ENCODE measurements at regions not wholly inside any gene's neighbourhood (a gene's known extent, or its start where the extent isn't known, plus 50 kb on each side); places are given as distances from the start of the nearest gene placed in this dataset.

DNA sequence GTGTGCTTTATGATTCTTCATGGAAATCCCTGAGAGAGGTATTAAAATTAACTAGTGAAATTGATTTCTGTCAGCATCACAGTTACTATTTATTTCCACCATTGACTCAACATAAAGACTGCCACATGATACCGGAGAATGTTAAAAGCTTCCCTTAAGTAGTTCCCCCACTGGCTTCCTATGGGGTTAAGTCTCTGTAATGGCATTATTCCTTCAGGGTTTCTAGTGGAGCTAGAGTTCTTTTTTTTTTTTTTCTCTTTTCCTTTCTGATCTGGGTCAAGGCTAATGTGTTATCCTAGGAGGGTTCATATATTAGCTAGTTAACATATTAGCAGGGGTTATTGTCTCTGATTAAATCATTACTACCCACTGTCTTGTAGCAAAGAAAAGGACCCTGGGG is 1919.1 kb upstream of the PIK3C3 start:
- Mint-ChIP-seq H3K27ac (no peak overlapping the region), H3K36me3 (no peaks in the 10 kb centered on the region), H3K9me3 (peaks cover 10 to 15% of the 10 kb centered on the region in 2 donors)
- DNase-seq (ENCODE audit: low spot score in 2 of 2) (no peak), ATAC-seq (no peak)

DNA sequence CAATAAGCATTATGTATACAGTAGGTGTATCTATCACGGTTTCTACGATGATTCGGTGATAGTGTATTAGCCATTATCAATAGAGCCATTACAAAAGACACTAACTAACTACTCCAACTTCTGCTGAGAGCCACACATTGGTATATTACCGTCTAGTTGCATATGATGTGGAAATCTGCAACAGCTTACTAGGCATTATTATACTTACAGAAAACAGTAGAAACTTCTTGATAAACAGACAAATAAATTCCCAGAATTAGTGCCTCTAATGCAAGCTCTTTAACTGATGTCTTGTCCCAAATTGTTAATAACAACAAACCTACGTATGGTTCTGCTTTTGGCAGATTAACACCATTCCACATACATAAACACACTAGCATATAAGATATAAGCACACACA is 1923.0 kb upstream of the PIK3C3 start:
- Mint-ChIP-seq H3K36me3 (no peaks in the 10 kb centered on the region), H3K27ac (no peak overlapping the region), H3K9me3 (peaks cover 0 to 7% of the 10 kb centered on the region in 2 donors)
- no peak for DNase-seq (ENCODE audit: low spot score in 2 of 2)
- no peak for ATAC-seq

DNA sequence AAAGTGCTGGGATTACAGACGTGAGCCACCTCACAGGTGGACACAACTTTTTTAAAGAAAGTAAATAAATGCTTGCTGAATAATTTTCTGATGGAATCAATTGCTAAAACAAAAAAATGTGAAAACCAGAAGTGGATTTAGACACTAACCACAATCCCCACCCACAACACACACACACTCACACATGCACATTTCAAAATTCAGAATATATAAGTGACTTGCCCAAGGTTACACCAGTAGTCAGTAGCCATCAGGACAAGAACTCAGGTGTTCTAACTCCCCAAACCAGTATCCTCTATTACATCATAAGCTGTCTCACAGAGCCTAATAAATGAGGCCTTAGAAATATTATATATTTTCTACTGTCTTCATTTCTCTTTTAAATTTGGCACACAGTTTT is 1923.6 kb upstream of the PIK3C3 start:
- peaks cover 0 to 7% of the 10 kb centered on the region in 2 donors for H3K9me3 Mint-ChIP-seq
- DNase-seq (ENCODE audit: low spot score in 2 of 2) (no peak), ATAC-seq (no peak)
- H3K27ac Mint-ChIP-seq = no peak overlapping the region
- no peaks in the 10 kb centered on the region for H3K36me3 Mint-ChIP-seq

DNA sequence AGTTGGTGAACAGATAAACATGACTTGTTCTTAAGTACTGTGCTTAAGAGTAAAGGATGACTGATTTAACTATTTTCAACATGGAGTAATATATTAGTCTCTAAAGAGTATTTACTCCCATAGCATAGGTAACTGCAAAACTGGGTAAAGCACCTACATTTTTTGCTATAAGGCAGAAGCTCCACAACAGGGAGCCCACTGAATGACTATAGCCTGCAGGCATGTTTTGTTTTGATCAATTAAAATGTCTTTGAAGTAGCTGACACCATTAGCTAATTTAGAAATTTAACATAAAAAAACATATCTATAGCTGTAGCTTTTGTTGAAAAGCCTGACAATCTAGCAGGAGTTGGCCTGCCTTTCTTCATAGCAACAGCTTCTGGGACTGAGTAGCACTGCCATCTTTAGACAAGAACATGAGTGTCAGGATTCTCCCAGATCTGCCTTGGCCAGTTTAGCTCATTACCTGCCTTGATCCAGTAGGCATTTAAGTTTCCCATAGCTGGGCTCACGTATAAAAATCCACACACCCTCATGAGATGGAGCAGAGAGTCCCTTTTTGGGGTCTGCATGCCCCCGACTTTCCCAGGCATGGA is 1935.1 kb upstream of the PIK3C3 start:
- peaks cover 22 to 38% of the 10 kb centered on the region in 2 donors for H3K9me3 Mint-ChIP-seq
- ATAC-seq (no peak), DNase-seq (ENCODE audit: low spot score in 2 of 2) (no peak)
- no peaks in the 10 kb centered on the region for H3K36me3 Mint-ChIP-seq
- no peak overlapping the region for H3K27ac Mint-ChIP-seq

DNA sequence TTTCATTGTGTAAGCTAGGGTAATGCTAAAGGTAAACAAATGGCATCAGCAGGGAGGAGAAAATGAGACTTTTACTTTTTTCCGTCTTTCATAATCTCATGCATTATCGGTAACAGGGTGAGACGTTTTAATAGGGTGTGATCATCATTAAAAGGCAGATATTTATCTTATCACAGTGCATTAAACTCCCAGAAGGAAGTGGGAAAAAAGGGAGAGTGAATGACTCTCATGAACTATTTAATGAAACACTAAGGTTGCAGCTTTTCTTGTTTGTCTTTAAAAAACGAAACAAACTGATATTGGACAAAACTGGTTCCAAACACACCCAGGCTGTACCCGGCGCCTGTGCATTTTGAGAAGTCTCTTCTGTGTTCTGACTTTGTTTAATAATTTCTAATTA is 1936.8 kb upstream of the PIK3C3 start:
- no peak overlapping the region for H3K27ac Mint-ChIP-seq
- DNase-seq (ENCODE audit: low spot score in 2 of 2) = no peak
- H3K36me3 Mint-ChIP-seq = no peaks in the 10 kb centered on the region
- ATAC-seq = no peak
- peaks cover 22 to 30% of the 10 kb centered on the region in 2 donors for H3K9me3 Mint-ChIP-seq

DNA sequence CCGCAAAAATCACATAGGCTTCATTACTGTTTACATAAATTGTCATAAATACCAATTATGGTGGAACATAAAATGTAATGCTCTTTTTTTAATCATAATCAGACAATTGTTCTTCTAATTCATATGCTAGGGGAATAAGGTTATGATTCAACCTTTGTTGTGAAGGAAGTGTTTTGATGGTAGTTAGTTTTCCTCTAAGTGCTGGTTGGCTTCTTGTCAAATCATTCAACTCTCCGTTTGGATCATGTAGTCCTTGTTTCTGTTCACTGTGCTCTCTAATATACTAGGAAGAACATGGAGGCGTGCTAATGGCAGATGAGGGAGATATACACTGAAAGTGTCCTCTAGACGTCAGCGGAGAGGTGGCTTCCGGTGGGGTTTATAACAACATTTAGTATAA is 1938.0 kb upstream of the PIK3C3 start:
- peaks cover 13 to 22% of the 10 kb centered on the region in 2 donors for H3K9me3 Mint-ChIP-seq
- no peak overlapping the region for H3K27ac Mint-ChIP-seq
- DNase-seq (ENCODE audit: low spot score in 2 of 2) = no peak
- ATAC-seq = no peak
- no peaks in the 10 kb centered on the region for H3K36me3 Mint-ChIP-seq

DNA sequence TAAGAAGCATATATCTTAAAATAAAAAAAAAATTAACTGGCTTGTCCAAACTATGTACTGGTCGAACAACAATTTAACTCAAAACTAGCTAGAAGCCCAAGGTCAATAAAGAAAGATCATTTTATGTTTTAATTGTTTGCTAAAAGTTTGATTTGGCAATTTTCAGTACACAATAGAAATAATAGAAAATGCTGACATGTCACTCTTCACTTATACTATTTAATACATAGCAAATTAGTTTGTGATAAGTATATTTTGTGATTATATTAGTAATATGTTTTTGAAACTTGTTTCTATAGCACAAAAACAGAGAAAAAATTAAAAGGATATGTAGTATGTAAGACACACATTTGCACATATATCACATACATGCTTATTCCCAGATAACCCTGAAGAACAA is 1938.6 kb upstream of the PIK3C3 start:
- DNase-seq (ENCODE audit: low spot score in 2 of 2) = no peak
- Mint-ChIP-seq H3K27ac (no peak overlapping the region), H3K9me3 (peaks cover 12 to 19% of the 10 kb centered on the region in 2 donors), H3K36me3 (no peaks in the 10 kb centered on the region)
- ATAC-seq = no peak

DNA sequence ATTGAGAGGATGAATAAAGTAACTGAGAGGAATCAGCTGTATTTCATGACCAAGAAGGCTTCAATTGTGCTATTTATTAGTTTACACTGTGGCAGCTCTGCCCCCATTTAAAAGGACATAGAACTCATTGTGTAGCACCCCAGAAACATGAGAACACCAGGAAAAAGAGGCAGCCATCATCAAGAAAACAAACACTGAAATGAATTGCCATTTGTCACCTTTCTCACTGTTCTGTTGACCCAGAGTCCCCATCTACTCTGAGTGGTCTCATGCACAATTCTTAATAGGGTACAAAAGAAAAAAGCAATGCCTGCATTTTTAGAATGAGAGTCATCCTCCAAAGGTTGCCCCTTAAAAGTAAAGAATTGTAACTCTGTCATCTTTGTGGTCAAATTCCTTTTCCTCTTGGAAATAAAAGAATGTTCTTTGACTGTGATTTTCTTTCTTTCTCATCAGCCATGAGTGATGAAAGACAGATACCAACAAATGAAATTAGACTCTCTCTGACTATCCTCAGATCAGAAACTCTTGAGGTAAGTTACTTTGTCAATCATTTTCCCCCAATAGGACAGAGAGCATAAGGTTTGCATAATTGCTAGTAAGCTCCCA is 1941.9 kb upstream of the PIK3C3 start:
- Mint-ChIP-seq H3K36me3 (no peaks in the 10 kb centered on the region), H3K9me3 (peaks cover 13 to 17% of the 10 kb centered on the region in 2 donors), H3K27ac (no peak overlapping the region)
- no peak for ATAC-seq
- DNase-seq (ENCODE audit: low spot score in 2 of 2) = no peak

DNA sequence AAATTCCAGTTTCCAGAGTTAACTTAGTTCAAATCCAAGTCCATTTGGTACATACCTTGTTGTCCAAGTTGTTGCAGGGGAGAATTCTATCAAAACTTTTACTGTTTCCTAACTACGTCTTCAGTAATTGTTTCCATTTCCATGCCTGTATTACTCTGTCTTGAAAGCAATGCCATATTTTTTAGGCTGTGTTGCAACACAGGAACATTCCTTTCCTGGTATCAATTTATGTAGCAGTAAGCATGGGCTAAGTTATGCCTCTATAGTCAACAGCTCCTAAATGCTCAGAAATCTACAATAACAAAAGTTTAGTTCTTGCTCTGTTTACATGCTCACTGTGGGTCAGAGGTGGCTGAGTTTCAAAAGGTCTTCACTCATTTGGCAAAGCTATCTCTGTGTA is 1943.8 kb upstream of the PIK3C3 start:
- ATAC-seq = no peak
- peaks cover 7 to 8% of the 10 kb centered on the region in 2 donors for H3K9me3 Mint-ChIP-seq
- H3K27ac Mint-ChIP-seq = no peak overlapping the region
- no peaks in the 10 kb centered on the region for H3K36me3 Mint-ChIP-seq
- DNase-seq (ENCODE audit: low spot score in 2 of 2) = no peak

DNA sequence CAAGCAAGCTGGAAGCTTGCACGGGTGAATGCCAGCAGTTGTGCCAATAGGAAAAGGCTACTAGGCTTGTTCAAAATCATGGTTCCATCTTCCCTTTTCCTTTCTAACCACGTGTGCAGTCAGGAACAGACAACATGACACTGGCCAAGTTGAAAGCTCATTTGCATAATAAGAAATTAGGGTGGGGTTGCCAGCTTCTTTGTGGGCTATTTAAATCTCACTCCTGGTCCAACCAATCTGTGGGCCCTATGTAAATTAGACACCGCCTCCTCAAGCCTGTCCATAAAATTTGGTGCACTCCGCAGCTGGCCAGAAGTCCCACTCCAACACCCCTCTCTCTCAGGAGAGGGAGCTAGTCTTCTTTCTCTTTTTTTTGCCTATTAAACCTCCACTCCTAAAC is 1948.4 kb upstream of the PIK3C3 start:
- peaks cover 0 to 9% of the 10 kb centered on the region in 2 donors for H3K36me3 Mint-ChIP-seq
- ATAC-seq (no peak), DNase-seq (ENCODE audit: low spot score in 2 of 2) (no peak)
- no peak overlapping the region for H3K27ac Mint-ChIP-seq
- peaks cover 12 to 14% of the 10 kb centered on the region in 2 donors for H3K9me3 Mint-ChIP-seq

DNA sequence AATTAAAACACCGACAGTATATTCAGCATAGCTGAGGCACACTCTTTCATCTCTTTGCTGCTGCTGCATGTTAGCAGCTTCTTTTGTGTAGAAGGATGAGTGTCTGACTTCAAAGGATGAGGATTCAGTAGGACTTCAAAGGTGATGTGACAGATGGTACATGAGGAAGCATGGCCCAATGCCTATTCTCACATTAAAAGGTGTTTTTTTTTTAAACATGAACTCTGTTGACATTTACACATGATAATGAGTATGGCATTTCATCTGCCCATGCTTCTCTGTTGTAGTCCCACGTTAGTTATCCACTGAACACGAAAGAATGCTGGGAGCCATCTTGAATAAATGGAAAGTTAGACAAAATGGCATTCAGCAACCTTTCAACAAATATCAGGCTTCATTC is 1950.8 kb upstream of the PIK3C3 start:
- ATAC-seq (no peak), DNase-seq (ENCODE audit: low spot score in 2 of 2) (no peak)
- H3K36me3 Mint-ChIP-seq = peaks cover 0 to 10% of the 10 kb centered on the region in 2 donors
- H3K27ac Mint-ChIP-seq = no peak overlapping the region
- peaks cover 11 to 12% of the 10 kb centered on the region in 2 donors for H3K9me3 Mint-ChIP-seq

DNA sequence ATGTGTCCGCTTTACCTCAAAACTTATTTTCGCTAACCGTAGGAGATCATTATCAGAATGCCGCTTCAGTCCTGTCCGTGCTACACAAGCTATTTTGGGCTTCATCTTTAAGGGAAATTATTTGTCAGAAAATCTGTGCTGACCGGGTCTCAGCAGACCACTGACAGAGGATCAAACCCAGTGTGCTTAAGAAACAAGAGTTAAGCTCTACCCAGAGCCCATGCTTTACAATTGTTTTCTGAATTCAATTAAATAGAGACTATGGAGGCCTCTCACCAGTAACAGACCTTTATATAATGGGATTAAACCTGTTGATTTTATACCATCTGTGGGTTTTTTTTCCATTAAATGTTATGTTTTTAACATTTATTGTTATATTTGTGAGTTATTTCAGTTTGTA is 1956.7 kb upstream of the PIK3C3 start:
- no peak overlapping the region for H3K27ac Mint-ChIP-seq
- H3K36me3 Mint-ChIP-seq = peaks cover 0 to 10% of the 10 kb centered on the region in 2 donors
- DNase-seq (ENCODE audit: low spot score in 2 of 2) = no peak
- H3K9me3 Mint-ChIP-seq = peaks cover 16 to 25% of the 10 kb centered on the region in 2 donors
- no peak for ATAC-seq

DNA sequence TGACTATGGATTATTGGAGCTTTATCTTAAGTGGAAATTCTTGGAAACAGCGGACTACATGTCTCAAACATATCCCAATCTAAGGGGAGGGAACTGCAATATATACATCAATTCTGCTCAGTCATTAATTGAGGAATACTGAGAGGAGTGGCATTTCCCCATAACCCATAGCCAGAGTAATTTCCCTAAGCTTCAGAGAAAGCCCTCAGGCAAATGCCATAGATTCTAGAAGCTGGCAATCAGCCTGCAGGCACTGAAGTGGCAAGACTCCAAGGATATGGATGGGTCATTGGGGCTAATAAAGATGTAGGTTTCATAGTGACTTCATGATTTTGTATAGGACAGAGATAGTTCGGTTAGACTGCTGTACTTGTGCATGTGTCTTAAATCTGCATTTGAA is 1960.5 kb upstream of the PIK3C3 start:
- DNase-seq (ENCODE audit: low spot score in 2 of 2) = no peak
- ATAC-seq = no peak
- no peaks in the 10 kb centered on the region for H3K36me3 Mint-ChIP-seq
- H3K9me3 Mint-ChIP-seq = peaks cover 19 to 20% of the 10 kb centered on the region in 2 donors
- no peak overlapping the region for H3K27ac Mint-ChIP-seq

DNA sequence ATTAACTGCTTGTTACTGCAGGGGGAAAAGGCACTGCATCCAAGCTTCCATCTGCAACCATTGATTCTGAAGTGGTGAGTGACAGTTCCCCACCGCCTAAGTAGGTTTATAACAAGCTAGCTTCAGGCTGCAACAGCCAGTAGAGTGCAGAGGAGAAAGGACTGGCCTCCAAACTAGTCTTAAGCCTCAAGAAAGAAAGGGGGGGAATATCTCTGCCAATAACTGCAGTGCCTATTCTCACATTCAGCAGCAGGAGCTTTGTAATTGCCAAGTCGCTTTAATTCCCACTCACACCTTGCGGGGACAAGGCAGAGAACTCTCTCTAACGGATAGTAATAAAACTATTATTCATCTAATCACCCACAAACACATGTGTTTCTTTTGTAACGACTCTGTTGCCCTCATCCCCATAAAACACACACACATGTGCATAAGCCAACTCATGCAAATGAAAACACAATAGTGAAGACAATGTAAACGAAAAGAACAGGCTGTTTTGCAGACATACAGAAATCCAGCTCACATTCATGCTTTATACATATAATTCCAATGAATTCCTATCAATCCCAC is 1963.3 kb upstream of the PIK3C3 start:
- ATAC-seq = no peak
- Mint-ChIP-seq H3K9me3 (peaks cover 20 to 21% of the 10 kb centered on the region in 2 donors), H3K27ac (no peak overlapping the region), H3K36me3 (no peaks in the 10 kb centered on the region)
- DNase-seq (ENCODE audit: low spot score in 2 of 2) = no peak

DNA sequence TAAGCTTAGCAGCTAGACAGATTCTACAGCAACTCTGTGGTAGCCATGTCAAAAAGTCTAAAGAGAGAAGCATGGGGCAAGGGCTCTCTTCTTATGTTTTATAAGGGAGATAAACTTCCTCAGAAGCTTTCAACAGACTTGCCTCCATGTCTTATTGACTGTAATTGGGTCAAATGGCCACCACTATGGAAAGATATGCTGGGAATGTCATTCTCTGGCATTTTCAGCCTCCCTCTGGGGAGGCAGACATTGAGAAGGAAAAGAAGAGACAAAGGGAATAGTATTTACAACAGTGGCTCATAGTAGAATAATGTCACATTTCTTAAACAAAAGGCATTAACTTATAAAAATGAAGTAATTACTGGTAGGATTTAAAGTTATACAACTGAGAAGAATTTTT is 1964.5 kb upstream of the PIK3C3 start:
- Mint-ChIP-seq H3K27ac (no peak overlapping the region), H3K9me3 (peaks cover 10 to 14% of the 10 kb centered on the region in 2 donors), H3K36me3 (no peaks in the 10 kb centered on the region)
- ATAC-seq (no peak), DNase-seq (ENCODE audit: low spot score in 2 of 2) (no peak)

DNA sequence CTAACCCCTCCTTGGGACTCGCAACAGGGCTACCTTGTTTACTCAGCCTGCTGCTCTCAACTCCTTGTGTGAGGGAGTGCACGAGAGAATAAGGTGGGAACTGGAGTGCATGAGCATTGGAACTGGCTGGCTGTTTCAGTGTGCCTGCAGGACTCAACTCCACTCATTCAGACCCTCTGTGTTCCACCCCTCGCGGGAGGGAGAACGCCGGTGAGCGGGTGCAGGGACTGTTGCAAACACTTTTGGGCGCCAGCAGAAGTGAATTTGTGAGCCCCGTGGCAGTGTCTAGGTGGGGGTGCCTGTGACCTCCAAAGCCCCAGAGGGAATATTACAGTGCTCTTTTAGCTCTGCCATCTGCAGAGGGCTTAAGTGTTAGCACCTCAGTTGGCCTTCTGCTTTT is 1978.3 kb upstream of the PIK3C3 start:
- Mint-ChIP-seq H3K36me3 (no peaks in the 10 kb centered on the region), H3K9me3 (peaks cover 0 to 16% of the 10 kb centered on the region in 2 donors), H3K27ac (no peak overlapping the region)
- ATAC-seq = no peak
- no peak for DNase-seq (ENCODE audit: low spot score in 2 of 2)

DNA sequence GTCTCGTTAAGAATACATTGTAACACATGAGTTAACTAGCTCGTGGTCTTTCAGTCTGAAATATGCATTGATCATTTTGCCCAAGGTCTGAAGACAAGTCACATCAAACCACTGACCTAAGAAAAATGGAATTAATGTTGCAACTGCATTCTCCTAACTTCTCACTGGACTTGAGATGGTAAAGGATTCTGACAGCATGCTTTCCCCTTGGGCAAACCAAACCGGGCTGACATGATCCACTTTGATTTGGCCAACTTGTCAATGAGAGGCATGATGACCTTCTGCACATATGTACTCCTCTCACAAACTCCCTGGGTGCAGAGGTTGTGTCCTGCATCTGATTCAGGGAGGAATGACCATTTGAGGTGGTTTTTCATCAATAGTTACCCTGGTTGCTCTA is 1982.5 kb upstream of the PIK3C3 start:
- ATAC-seq = no peak
- H3K27ac Mint-ChIP-seq = no peak overlapping the region
- H3K9me3 Mint-ChIP-seq = peaks cover 0 to 12% of the 10 kb centered on the region in 2 donors
- no peak for DNase-seq (ENCODE audit: low spot score in 2 of 2)
- no peaks in the 10 kb centered on the region for H3K36me3 Mint-ChIP-seq

Measured in activated naive CD4-positive, alpha-beta T cell treated with anti-CD3 and anti-CD28 coated beads, Interleukin-2, amount 50 U/mL, for 72 hours (primary cell).